ENCODE measurements at regions not wholly inside any gene's neighbourhood (a gene's known extent, or its start where the extent isn't known, plus 50 kb on each side); places are given as distances from the start of the nearest gene placed in this dataset.

- no peak for DNase-seq
Measured at GRCh38 chr5:105849701-105850100, 1821.0 kb downstream of the EFNA5 start.

- no peak for DNase-seq
Measured at GRCh38 chr5:105840800-105841199, 1829.9 kb downstream of the EFNA5 start.

DNA sequence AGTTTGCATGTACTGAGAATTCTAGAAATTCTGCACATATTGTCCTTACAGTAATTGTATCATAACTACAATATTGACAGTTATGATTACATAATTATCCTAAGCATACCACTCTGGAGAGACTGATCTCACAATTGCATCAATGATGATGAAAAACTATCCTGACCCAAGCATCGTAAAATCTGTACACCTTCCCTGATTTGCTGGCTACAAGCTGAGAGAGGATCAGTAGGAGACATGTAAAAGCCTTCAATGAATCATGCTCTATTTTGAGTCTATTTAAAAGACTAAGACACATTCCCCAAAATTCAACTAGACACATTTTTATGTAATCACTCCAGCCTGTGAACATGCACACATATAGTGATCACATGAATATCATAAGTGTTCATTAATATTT lies 1833.8 kb downstream of the EFNA5 start:
- no peak for DNase-seq

GRCh38 chr5:105836268-105836667 lies 1834.5 kb downstream of the EFNA5 start:
- DNase-seq: no peak

- DNase-seq: no peak
Measured at GRCh38 chr5:105828821-105829220, 1841.9 kb downstream of the EFNA5 start.

DNA sequence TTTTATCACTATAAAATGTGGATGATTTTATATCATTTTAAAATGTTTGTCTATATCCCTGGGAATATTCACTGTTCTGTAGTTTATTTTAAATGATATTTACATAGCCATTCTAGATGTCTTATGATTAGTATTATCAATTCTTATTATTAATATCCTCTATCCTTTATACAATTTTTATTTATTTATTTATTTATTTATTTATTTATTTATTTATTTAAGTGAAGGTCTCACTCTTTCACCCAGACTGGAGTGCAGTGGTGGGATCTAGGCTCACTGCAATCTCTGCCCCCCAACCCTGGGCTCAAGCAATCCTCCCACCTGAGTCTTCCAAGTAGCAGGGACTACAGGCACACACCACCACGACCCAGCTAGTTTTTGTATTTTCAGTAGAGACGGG lies 1848.9 kb downstream of the EFNA5 start:
- DNase-seq: no peak

GRCh38 chr5:105817914-105818313 lies 1852.8 kb downstream of the EFNA5 start:
- no peak for DNase-seq

DNA sequence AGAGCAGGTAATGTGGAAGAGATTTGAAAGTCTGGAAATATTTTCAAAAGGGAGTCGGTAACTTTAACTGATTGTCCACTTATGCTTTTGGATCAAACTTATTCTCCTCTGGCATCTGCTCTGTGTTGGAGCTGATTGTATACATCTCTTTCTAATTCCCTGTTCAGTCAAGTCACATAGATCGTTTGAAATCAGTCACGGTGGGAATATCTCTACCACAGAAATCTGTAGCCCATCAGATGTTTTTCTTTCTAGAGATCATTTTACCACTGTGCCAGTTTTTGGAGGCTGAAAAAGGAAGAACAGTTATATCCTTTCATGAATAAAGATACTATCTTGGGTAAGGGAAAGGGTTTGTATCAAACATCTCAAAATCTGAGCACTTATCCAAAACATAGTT lies 1853.3 kb downstream of the EFNA5 start:
- no peak for DNase-seq

- no peak for DNase-seq
Measured at GRCh38 chr5:105816961-105817360, 1853.8 kb downstream of the EFNA5 start.

- DNase-seq: no peak
Measured at GRCh38 chr5:105812304-105812703, 1858.4 kb downstream of the EFNA5 start.

GRCh38 chr5:105807951-105808350 lies 1862.8 kb downstream of the EFNA5 start:
- DNase-seq: no peak

DNA sequence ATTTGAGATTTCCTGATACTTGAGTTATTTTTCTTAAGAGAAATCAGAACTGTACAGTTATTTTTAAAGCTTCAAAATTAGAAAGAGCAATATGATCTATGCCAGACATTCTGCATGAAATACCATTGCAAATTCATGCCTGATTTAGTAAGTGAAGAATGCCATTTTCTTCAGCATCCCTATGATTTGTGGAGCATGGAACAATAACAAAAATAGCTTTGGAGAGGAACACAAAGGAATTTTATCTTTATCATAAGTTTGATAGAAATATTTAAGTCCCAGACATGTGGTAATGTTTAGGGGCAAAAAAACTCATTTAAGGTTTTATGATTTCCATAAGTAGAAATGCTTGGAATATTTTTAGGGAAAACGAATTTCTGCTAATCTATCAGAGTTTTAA lies 1863.4 kb downstream of the EFNA5 start:
- DNase-seq: no peak

- DNase-seq: no peak
Measured at GRCh38 chr5:105806596-105806995, 1864.1 kb downstream of the EFNA5 start.

- DNase-seq: no peak
Measured at GRCh38 chr5:105803431-105803830, 1867.3 kb downstream of the EFNA5 start.

- DNase-seq: no peak
Measured at GRCh38 chr5:105794578-105794977, 1876.2 kb downstream of the EFNA5 start.

DNA sequence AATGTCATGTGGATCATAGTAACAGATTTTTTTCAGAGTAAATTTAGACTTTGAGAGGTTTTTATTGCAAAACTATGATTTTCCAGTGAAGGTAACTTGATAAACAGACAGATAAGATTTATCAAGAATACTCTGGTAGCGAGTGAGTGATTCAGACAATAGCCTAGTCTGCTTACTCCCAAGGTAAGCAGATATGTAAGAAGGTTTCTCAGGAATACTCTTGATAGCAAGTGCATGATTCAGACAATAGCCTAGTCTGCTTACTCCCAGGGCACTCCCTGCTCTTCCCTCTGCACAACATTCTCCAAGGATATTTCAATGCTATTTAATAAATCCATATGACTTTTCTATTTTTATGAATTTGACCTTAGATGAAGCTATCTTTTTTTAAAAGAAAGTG lies 1881.5 kb downstream of the EFNA5 start:
- DNase-seq: no peak

- no peak for DNase-seq
Measured at GRCh38 chr5:105783811-105784210, 1886.9 kb downstream of the EFNA5 start.

- DNase-seq: no peak
Measured at GRCh38 chr5:105782501-105782900, 1888.2 kb downstream of the EFNA5 start.

DNA sequence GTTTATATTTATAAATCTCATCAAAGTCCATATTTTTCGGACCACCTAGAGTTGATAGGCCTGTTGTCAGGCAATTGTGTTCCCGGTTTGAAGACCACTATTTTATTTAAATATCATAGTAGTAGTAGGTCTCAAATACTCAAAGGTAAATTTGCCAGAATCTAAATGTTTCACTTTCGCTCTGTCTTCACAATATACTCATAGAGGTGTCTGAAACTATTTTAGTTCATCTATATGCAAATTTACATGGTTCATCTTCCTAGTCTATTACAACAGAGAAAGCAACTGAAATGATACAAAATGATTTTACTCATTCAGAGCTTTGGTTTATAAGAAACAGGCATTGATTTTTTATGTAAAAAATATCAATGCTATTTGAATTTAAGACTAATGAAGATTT lies 1897.5 kb downstream of the EFNA5 start:
- no peak for DNase-seq

DNA sequence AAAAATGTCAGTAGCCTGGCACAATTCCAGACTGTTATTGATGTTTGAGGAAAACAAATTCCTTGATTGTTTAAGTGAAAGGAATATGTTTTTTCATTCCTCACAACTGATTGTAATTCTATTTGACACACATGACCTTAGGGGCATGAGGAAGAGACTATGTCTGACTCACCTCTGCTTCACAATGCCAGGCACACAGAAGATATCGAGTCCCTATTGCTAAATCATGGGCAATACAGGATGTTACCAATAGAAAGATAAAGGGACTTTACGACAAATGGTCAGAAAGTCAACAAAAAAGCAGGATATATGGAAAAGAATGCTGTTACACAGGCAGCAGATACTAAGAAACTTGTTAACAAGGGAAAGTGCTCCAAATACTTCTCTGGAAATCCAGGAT lies 1903.5 kb downstream of the EFNA5 start:
- DNase-seq: no peak

DNA sequence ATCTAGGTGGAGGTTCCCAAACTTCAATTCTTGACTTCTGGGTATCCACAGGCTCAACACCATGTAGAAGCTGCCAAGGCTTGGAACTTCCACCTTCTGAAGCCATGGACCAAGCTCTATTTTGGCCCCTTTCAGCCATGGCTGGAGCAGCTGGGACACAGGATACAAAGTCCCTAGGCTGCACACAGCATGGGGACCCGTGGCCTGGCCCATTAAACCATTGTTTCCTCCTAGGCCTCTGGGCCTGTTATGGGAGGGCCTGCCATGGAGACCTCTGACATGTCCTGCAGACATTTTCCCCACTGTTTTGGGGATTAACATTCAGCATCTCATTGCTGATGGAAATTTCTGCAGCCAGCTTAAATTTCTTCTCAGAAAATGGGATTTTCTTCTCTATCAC lies 1908.0 kb downstream of the EFNA5 start:
- no peak for DNase-seq

DNA sequence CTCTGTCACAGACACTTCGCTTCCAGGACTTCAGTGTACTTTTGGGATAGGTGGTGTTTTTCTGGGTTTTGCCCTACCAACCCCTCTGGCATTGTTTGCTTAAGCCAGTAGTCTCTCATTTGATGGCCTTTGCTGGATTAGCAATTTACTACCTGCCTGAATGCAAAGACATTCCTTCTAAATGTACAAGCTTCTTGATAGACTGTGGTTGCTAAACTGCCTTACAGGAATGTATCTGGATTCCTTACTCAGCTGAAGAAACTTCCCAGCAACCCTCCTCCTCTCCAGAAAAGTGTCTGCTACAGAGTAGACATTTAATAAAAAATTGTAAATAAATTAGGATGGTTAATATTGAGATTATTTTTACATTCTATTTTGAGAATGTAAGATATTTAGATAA lies 1916.7 kb downstream of the EFNA5 start:
- DNase-seq: no peak

GRCh38 chr5:105752801-105753200 lies 1917.9 kb downstream of the EFNA5 start:
- DNase-seq: no peak

DNA sequence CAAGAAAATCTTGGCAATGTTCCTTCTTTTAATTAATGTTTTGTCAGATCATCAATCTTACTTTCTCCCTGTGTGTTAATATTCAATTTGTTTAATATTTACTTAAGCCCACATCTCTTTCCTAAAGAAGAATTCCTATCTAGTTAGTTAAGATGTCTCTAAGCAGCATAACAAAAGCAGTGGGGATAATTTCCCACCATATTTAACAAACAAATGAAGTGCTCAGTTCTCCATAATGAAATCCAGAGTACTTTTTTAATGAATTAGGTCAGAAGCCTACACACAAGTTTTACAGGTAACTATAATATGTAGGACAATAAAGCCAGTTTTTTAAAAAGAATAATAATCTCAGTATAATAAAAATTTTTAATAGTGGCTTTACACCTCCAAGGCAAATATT lies 1918.8 kb downstream of the EFNA5 start:
- peak; percentile 2 for DNase-seq

DNA sequence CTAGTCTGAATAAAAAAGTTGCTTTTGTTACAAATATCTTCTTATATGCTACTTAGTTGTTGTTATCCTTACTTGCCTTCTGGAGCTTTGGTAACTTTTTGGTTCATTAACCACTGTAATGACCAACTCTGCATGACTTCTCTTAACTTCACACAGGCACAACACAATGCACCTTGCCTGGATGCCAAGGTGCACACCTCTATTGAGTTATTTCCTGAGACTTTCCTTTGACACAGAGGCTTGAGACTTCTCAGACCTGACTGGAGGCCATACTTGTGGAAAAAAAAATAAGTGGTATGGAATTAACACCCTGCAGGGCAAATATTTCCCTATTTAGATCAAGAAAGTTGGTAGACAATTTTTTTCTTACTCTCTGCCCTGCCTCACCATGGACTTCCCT lies 1925.6 kb downstream of the EFNA5 start:
- DNase-seq: no peak

DNA sequence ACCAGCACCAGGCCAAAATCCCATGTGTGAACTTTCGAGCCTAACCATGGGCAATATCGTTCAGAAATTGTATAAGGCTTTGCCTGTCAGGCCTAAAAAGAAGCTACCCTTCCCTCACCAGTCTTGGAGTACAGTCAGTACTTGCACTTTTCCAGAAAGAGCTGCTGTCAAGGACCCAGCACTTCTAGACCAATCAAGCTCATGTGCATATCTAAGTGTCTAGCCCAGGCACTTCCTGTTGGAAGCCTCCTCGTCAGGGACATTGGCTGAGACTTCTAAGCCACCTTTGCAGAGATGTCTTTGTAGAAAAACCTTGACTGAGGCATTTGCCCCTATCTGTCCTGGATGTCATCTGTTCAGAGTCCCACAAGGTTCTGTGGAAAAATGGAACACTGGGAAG lies 1930.5 kb downstream of the EFNA5 start:
- no peak for DNase-seq
